ENCODE measurements at regions not wholly inside any gene's neighbourhood (a gene's known extent, or its start where the extent isn't known, plus 50 kb on each side); places are given as distances from the start of the nearest gene placed in this dataset.

- DNase-seq: no peak
These were observed 53.8 kb upstream of the VCX start for GRCh38 chrX:7789200-7789599.

- DNase-seq: no peak
These were observed 54.6 kb upstream of the VCX start for GRCh38 chrX:7788334-7788733.

DNA sequence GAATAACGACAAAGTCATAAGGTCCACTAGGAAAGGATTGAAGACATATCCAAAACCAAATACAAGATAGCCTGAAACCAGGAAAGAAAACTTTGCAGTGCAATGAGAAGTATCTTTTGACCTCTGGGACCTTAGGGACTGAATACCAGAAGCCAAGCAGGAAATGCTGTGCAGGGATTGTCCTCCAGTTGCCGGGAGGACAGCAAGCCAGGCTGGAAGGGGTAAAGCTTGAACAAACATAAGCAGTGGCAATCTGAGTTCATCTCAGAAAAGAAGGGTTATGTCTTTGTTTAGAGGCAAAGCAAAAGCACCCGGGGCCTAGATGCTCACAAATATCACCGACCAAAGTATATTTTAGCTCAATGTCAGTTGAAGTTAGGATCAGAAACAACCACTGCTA, 55.3 kb upstream of the VCX start:
- DNase-seq: no peak

GRCh38 chrX:7784580-7784979, 58.4 kb upstream of the VCX start:
- DNase-seq: no peak

DNA sequence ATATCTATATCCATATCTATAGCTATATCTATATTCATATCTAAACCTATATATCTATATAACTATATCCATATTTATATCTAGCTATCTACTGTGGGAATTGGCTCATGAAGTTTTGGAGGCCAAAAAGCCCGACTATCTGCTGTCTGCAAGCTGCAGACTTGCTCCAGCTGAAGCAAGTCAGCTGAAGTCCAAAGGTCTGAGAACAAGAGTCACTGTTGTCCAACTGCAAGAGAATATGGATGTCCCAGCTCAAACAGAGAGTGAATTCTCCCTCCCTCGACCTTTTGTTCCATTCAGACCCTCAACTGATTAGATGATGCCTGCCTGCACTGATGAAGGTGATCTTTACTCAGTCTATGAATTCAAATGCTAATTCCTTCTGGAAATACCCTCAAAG, 63.3 kb upstream of the VCX start:
- DNase-seq: no peak

- DNase-seq: no peak
These were observed 67.0 kb upstream of the VCX start for GRCh38 chrX:7775987-7776386.

GRCh38 chrX:7771788-7772438, 71.1 kb upstream of the VCX start:
- no peak for DNase-seq

DNA sequence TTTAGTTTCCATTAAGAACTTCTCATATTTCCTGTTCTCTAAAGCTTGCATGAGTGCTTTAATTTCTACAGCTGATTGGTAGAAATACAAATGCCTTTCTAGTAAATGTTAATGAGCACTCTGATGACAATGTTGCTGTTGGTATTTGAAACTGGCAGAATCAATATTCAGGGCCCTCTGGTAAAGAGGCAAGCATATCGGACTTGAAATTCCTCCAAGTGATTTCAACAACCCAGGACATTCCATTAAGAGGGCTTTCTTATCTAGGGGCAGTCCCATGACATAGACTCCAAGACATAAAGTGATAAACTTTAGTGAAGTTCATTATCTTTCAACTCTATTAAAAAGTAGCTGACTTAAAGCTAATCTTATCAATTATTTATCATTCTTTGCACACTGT, 83.1 kb upstream of the VCX start:
- no peak for DNase-seq

DNA sequence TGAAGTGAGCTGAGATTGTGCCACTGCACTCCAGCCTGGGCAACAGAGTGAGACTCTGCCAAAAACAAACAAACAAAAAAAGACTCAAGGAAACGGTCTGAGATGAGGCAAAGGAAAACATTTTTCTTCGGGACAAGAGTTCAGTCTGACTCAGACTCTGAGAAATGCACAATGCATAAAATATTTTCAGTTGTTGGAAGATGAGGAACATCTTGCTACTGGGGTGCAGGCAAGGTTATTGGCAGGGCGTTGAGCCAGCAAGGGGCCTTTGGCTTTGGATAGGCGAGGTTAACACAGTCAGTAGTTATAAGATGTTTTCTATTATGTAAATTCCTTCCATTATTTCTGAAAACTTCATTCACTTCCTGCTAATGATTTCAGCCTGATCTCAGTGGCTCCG, 96.1 kb upstream of the VCX start:
- DNase-seq: no peak

GRCh38 chrX:7730071-7730470, 112.9 kb upstream of the VCX start:
- DNase-seq: no peak

GRCh38 chrX:7720519-7720918, 122.5 kb upstream of the VCX start:
- no peak for DNase-seq

DNA sequence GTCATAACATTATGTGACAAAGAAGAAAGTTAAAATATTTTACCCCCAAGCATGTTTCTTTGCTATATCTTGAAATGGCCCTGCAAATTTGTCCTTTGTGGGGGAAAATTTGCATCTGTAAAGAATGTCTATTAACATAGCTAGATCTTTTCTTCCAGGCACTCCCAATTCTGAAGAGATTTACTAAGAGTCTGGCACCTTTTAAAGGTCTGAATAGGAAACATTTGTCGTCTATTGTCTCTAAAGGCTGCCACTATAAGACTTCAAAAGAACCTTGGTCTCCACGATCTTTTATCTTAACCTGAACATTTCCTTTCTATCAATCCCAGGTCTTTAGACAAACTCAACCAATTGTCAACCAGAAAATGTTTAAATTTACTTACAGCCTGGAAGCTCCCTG, 128.6 kb upstream of the VCX start:
- no peak for DNase-seq

DNA sequence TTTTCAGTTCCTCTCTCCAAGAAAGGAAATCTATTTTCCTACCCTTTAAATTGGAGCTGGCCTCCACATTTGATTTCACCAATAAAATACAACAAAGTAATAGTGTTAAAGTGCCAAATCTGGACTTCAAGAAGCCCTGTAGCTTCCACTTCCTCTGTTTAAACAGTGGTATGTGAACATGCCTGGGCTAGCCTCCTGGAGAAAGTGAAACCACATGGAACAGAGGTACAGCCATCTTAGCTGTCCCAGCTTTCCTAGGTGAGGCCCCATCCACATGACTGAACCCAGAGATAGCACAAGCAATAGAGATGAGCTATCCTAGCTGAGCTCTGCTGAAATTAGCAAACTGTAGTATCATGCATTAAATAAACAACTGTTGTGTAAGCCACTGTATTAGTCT, 131.8 kb upstream of the VCX start:
- DNase-seq: no peak

GRCh38 chrX:7709845-7710244, 133.1 kb upstream of the VCX start:
- DNase-seq: no peak

DNA sequence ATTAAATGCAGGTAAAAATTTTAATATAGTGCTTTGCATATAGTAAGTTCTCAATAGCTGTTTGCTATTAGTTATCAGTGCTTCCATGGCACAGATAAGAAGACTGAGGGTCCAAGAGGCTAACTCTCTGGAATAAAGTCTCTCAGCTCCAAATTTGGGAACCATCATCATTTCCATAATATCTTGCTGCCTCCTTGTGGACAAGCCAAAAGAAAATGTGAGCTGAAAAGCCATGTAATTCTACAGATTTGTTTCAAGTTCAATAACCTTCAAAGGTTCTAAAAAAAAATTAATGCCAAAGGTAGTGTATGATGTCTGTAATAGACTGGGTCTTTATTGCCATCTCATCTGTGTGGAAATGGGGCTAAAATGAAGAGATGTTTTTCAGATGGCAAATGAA, 136.9 kb upstream of the VCX start:
- DNase-seq: no peak

- DNase-seq: no peak
These were observed 138.8 kb upstream of the VCX start for GRCh38 chrX:7704205-7704604.

DNA sequence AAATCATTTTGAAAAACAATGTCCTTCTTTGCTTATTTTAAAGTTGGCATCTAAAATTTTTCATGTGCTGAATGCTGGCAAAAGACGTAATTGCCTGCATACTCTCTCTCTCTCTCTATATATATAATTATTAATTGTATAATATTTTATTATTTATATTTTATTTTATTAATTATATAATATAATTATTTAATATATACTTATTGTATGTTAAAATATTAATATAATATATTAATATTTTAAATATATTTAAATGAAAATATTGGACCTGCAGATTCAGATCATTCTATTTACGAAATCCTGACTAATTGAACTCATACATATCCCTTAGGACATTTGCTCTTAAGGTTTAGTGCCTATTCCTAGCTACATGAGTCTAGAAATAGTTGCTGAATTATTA, 144.7 kb upstream of the VCX start:
- no peak for DNase-seq

GRCh38 chrX:7690842-7691241, 152.1 kb upstream of the VCX start:
- no peak for DNase-seq

DNA sequence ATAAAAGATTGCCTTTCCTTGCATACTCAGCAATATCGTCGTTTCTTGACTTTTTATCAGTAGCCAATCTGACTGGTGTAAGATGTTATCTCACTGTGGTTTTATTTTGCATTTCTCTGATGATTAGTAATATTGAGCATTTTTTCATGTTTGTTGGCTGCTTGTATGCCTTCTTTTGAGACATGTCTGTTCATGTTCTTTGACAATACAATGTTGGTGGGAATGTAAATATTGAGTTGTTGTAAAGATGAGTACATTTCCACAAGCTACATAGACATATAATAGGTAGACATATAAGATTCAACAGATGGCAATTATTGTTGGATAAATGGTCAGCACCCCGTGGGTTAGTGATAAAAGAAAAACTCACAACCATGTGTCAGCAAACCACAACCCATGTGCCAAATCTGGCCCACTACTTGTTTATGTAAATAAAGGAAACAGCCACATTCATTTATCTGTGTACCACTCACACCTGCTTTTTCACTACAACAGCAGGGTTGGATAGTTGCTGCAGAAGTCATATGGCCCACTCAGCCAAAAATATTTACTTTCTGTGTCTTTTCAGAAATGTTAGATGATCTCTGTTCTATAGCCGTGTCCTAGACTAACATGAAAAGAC, 153.1 kb upstream of the VCX start:
- no peak for DNase-seq

- no peak for DNase-seq
These were observed 162.8 kb upstream of the VCX start for GRCh38 chrX:7680181-7680580.

GRCh38 chrX:7654316-7654715, 188.7 kb upstream of the VCX start:
- no peak for DNase-seq

- DNase-seq: no peak
These were observed 195.1 kb upstream of the VCX start for GRCh38 chrX:7647831-7648230.

GRCh38 chrX:7641141-7641540, 201.8 kb upstream of the VCX start:
- DNase-seq: no peak

DNA sequence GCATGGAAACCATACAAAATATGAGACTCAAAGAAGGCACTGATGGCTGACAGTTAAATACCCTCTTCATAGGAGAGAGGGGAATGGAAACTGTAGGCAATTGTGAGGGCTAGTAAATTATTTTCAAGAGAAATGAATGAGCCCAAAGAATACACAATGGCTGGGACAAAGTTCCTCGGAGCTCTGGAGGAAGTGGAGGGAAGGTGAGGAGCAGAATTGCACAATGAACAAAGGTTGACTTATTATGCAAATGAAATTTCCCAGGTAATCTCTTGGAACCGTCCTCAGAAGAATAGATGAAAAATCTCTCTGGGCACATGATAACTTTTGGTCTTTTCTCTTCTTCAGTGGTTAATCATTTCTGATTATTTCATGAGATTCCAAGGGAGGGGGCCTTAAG, 202.6 kb upstream of the VCX start:
- DNase-seq: no peak

DNA sequence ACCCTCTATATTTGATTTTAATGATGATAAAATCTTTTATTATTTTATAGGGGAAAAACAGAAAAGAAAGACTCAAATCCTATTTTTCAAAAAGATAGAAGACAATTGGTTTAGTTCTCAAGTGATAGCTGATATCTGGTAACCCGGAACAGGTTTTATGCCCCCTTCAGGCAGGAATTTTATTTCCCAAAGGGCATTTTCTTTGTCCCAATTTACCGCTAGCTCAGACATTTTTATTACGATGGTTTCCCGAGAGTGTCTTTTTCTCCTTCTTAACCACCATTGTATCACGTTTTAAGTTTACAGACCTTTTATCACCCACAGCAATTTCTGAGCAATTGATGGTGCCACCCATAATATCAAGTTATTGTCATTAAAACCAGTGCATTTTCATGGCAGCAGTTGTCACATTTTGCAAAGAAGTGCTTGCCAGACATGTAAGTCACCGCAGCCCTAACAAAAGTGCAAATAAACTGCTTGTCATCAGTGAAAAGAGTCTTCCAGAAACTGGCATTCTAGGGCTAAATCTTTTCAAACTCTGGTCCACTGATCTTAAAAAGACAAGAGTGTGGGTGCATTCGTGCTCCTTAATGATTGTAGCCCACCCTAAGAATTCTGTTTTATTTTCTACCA, 204.8 kb upstream of the VCX start:
- DNase-seq: no peak

Data from DMS79 treated with DMSO at 0.1 percent for 48 hours (cell line).